HepG2 (cell line): ENCODE measurements at regions not wholly inside any gene's neighbourhood (a gene's known extent, or its start where the extent isn't known, plus 50 kb on each side); places are given as distances from the start of the nearest gene placed in this dataset.
A peak's percentile ranks its signal among the peaks of the same experiment; 100 is the strongest.

Experiments
- AHDC1 ChIP-seq: sonication (generic); formaldehyde crosslinking; IDR thresholded peaks from 2 replicates; pipeline ENCODE4 v1.5.1; 2020; ENCODE audit warnings: mild to moderate bottlenecking, missing genetic modification reagents, borderline replicate concordance
- AHR ChIP-seq: IDR thresholded peaks from 2 replicates; pipeline ENCODE4 v1.6.1; 2018; ENCODE audit warnings: missing genetic modification reagents, missing compliant biosample characterization
- BRD4 ChIP-seq: sonication (generic); formaldehyde crosslinking; IDR thresholded peaks from 2 replicates; pipeline ENCODE4 v1.4.0; 2020; ENCODE audit warnings: missing genetic modification reagents
- CBFB ChIP-seq: sonication (generic); formaldehyde crosslinking; IDR thresholded peaks from 2 replicates; pipeline ENCODE4 v1.4.0; 2020; ENCODE audit warnings: missing genetic modification reagents
- CSRNP2 ChIP-seq: sonication (generic); formaldehyde crosslinking; conservative IDR thresholded peaks from 2 replicates; pipeline ENCODE4 v1.8.0; 2022; ENCODE audit warnings: low read depth, missing genetic modification reagents
- E2F1 ChIP-seq: sonication (generic); formaldehyde crosslinking; IDR thresholded peaks from 2 replicates; pipeline ENCODE4 v1.5.0; 2020; ENCODE audit warnings: missing genetic modification reagents
- HINFP ChIP-seq: sonication (generic); formaldehyde crosslinking; IDR thresholded peaks from 2 replicates; pipeline ENCODE4 v1.4.0; 2020; ENCODE audit warnings: low read depth, mild to moderate bottlenecking, missing genetic modification reagents
- HOXA5 ChIP-seq: sonication (generic); formaldehyde crosslinking; IDR thresholded peaks from 2 replicates; pipeline ENCODE4 v1.4.0; 2020; ENCODE audit warnings: missing genetic modification reagents
- MXD1 ChIP-seq: sonication (generic); formaldehyde crosslinking; IDR thresholded peaks from 2 replicates; pipeline ENCODE4 v1.4.0; 2020; ENCODE audit warnings: mild to moderate bottlenecking, missing genetic modification reagents
- RBM22 ChIP-seq: fragments of 200-400 bp; formaldehyde crosslinking; optimal IDR thresholded peaks from 2 replicates; pipeline ENCODE3; 2017; ENCODE audit warnings: mild to moderate bottlenecking, low read length, moderate library complexity
- TRAFD1 ChIP-seq: sonication (generic); formaldehyde crosslinking; IDR thresholded peaks from 2 replicates; pipeline ENCODE4 v1.5.1; 2020; ENCODE audit warnings: missing genetic modification reagents, mild to moderate bottlenecking, borderline replicate concordance
- ZBTB20 ChIP-seq: sonication (generic); formaldehyde crosslinking; IDR thresholded peaks from 2 replicates; pipeline ENCODE4 v1.8.1; 2023; ENCODE audit warnings: missing genetic modification reagents, low read depth, mild to moderate bottlenecking, borderline replicate concordance
- ZNF101 ChIP-seq: sonication (generic); formaldehyde crosslinking; IDR thresholded peaks from 2 replicates; pipeline ENCODE4 v1.4.0; 2020; ENCODE audit warnings: mild to moderate bottlenecking, low read depth, missing genetic modification reagents, borderline replicate concordance
- ZNF512 ChIP-seq: sonication (generic); formaldehyde crosslinking; IDR thresholded peaks from 2 replicates; pipeline ENCODE4 v1.4.0; 2020; ENCODE audit warnings: mild to moderate bottlenecking, missing genetic modification reagents

GRCh38 chr4:26120098-26120825 is 200.6 kb upstream of the RBPJ start (continued):
- TF ChIP-seq ZNF512 (no peak), CBFB (CRISPR knock-in tag) (no peak), AHR (CRISPR knock-in tag) (no peak), TRAFD1 (no peak), MXD1 (CRISPR knock-in tag) (no peak), ZNF101 (CRISPR knock-in tag) (no peak), BRD4 (CRISPR knock-in tag) (no peak), RBM22 (no peak), HOXA5 (no peak), CSRNP2 (CRISPR knock-in tag) (no peak), AHDC1 (CRISPR knock-in tag) (0 out of 2 replicates have a peak, but pooled peaks have one; percentile 35), E2F1 (CRISPR knock-in tag) (no peak), ZBTB20 (CRISPR knock-in tag) (0 out of 2 replicates have a peak, but pooled peaks have one; percentile 15), HINFP (CRISPR knock-in tag) (no peak)
